NCI-H1417 (cell line): ENCODE measurements at regions not wholly inside any gene's neighbourhood (a gene's known extent, or its start where the extent isn't known, plus 50 kb on each side); places are given as distances from the start of the nearest gene placed in this dataset.
"Not testable (repeated sequence)": the region's sequence is repeated elsewhere in the genome, so short reads cannot be mapped to it uniquely, and the experiment has no call there.

Experiments
- DNase-seq, 3 experiments: peaks; one replicate each; lab custom pipeline; 2025; lab: John Stamatoyannopoulos, UW

DNA sequence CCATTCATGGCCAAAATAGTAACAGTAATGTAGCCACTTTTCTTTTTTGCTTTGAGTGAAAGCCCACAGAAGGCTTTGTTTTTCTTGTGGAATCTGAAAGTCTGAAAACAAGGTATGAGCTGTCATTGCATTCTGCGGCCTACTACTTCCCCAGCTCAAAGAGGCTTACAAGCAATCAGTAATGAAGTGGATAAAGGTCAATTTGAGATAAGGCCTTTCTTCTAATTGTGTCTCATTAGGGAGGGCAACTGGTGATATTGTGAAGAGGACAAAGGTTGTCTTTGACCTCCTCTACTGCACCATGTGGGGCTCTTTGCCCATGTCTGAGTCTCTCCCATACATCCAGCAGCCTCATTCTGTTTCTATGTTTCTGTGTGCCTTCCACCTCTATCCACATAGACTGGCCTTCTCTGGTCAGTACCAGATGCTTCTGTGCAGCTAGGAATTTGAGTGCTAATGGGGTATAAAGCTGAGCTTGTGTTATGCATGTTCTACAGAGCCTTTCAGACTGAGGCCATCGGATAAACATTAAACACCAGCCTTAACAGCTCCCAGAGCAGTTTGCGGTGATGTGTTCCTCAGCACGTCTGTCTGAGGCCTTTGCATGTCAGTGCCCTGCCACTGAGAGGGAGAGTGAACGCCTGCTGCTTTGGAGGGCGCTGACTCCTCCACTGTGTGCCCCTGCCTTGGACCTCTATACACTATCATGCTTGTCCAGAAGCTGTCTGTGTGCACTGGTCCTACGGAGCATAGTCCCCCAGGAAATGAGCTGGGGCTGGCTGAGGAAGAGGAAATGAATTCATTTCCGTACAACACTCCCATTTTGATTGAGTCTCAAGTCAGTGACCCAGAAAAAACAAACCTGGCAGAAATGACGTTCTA, 80.2 kb downstream of the SH2D1A start:
- peak in 1 of 3 experiments; percentile 14 for DNase-seq

GRCh38 chrX:124433186-124433585, 86.8 kb downstream of the SH2D1A start:
- DNase-seq, result no peak

DNA sequence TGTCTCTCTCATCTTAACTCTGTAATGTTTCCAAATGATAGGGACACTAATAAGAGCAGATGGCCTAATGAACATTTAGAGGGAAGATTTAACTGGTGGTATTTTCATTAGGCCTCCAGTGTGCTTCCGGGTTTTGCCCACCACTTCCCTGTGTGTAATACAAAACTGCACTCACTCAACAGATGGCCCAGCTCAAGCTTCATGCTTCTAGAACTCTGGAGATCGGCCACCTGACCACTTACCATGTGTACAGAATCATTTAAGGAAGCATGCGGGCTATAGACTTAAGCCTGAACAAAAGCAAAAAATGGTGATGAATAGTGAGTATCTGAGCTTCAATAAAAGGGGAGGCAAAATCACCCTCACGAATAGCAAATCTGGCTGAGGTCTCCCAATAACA, 89.3 kb downstream of the SH2D1A start:
- peak in 2 of 3 experiments; percentile 20 to 27 for DNase-seq

GRCh38 chrX:124440695-124441094, 94.3 kb downstream of the SH2D1A start:
- DNase-seq, result peak in 1 of 3 experiments; percentile 77

- no peak for DNase-seq
Measured at GRCh38 chrX:124441971-124442590, 95.7 kb downstream of the SH2D1A start.

DNA sequence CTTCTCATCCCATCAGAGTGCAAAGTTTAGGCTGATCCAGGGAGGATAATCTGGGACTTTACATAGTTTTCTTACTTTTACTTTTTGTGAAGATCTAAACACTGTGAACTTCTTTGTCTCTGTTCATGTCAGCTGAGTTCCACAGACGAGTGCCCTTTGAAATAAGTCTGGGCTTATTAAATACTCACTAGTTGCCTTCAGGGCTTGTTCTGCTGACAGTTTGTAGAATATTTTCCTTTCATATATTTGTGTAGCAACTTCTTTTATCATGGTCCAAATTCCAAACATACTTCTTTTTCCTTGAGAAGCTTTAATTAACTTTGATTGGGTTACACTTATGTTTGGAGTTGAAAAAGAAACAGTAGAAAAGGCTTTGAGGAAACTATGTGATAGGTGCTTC, 109.6 kb downstream of the SH2D1A start:
- DNase-seq, result no peak

- not testable (repeated sequence) for DNase-seq
Measured at GRCh38 chrX:124459851-124460250, 113.5 kb downstream of the SH2D1A start.

DNA sequence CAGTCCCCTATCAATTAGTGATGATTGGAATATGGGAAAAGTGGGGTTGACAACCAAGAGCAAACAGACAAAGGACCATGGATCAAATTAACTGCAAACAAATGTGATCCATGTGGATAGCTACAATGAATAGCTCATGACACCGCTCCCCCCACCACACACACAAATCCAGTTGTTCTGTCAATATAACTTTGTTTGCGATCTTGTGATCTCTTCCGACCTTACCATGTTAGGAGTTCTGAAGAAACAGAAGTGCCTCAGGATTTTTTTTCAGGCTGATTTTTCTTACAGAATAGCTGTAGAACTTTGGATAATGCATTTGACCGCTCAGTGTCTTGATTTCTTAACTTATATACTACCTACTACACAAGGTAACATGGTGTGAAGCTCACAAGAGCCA, 116.6 kb downstream of the SH2D1A start:
- DNase-seq, result peak in 1 of 3 experiments; percentile 23

DNA sequence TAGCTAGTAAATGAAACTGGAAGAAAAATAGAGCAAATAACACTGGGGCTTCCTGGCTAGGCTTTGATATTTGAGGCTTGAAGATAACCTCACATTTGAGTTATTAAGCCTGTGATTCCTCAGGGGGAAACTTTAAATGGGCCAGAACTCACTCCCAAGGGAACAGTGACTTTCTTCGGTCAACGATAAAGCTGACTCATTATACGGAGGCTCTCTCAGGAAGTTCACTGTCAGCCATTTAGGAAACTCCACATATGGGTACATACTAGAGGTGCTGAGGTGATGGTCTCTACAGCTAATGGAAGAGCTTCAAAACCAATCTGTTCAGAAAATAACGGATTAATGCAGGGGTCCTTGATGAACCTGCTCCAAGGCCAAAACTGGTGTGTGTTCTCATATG, 120.8 kb downstream of the SH2D1A start:
- DNase-seq, result no peak

DNA sequence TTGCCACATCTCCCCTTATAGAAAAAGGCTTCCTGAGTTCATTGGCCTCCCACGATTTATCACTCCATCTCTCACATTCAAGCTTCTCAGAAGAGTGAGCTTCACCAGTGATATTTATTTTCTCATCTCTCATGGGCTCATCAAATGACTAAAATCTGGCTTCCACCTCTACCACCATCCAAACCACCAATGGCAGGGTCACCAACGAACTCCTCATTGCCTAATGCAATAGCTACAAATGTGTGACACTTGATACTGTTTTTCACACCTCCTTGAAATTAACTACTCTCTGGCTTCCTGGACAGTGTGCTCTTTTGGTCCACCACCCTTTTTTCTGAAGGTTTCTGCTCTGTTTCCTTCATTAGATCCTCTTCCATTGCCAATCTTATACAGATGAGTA, 129.0 kb downstream of the SH2D1A start:
- DNase-seq, result no peak

DNA sequence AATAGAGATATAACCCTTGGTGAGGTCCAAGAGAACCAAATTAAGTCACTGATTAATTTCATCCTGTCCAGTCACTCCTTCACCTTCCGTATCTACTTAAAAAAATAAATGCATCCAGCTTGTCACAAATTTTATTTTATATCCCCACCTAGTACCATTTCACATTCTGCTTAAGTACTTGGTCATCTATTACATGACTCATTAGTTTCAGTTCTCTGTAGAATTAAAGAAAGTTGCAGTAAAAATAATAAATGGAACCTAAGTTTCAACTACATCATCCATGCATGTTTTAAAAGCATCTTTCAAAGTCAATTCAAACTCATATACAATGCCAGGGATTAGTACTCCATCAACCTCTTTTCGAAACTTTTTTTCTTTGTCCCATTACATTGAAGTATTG, 130.2 kb downstream of the SH2D1A start:
- DNase-seq, result no peak

- no peak for DNase-seq
Measured at GRCh38 chrX:124478046-124478445, 131.7 kb downstream of the SH2D1A start.

- DNase-seq, result no peak
Measured at GRCh38 chrX:124488412-124489161, 142.2 kb downstream of the SH2D1A start.

GRCh38 chrX:124493984-124494383, 147.6 kb downstream of the SH2D1A start:
- no peak for DNase-seq

DNA sequence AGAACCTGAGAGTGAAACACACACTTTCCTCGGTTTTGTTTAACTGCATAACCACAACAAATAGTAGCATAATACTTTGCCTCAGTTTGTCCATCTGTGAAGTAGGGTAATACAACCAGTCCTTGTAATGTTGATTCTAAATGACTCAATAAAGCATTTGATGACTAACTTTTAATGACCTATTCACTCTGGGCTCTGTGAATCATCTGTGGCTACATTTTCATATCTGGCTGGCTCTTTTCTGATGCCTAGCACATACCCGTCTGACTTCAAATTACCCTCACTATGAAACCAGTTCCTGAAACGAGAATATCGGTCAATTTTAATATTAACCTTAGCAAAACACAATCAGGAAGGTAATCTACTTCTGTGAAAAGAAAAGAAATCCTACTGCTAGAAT, 151.0 kb downstream of the SH2D1A start:
- DNase-seq, result no peak

DNA sequence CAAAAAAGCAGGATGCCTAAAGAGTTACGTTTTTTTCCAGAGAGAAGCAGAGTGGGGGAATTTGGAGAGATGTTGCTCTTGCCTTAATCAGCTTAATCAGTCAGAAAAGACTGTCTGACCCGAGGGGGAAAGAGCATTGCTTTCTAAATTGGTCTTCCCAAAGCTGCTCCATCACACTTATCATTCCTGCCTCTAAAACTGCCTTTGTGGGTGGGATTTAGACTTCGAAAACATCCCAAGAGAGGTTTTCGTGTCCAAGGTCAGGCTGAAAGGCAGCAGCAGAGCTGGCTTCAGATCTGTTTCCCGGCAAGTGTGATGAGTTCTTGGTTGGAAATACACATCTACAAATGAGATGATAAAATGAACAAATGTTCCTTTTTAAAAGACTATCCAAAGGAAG, 155.2 kb downstream of the SH2D1A start:
- no peak for DNase-seq

- DNase-seq, result no peak
Measured at GRCh38 chrX:124502166-124502565, 155.8 kb downstream of the SH2D1A start.

- no peak for DNase-seq
Measured at GRCh38 chrX:124502599-124502998, 156.2 kb downstream of the SH2D1A start.

DNA sequence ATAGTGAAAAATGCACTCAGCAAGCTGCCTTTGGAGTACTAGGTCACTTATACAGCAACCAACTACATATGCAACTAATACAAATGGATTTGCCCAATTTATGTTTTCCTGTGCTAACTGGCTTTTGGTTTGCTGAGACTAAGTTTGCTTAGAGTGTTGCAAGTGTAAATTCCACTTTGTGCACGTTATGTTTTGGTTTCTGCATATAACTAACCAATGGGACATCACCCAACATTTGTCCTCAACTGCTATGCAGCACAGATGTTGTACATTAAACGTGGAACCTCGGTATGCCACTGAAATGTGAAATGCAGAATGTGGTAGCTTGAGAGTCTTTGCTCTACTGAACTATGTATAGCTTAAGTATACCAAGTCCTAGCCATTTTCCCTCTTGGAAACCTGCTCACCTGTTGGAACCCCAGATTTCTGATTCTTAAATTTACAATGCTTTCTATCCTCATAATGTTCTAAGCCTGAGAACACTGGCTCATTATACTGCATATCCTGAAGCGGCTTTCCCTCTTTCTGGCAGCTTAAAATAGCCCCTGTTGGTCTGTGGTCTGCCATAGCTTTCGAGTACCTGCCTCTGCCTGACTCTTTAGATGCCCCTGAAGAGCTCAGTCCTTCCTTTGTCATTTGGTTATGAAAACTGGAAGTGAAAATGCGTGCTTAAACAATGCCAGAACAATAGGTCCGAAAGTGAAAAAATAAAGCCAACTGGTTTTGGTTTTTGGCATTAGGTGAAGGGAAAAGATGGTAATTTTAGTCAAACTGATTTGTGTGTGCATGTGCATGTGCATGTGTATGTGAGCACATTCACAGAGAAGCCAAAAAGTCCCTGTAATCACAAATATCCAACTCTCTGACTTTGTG, 158.0 kb downstream of the SH2D1A start:
- DNase-seq, result no peak

- DNase-seq, result peak in 1 of 3 experiments; percentile 15
Measured at GRCh38 chrX:124506066-124506465, 159.7 kb downstream of the SH2D1A start.

- DNase-seq, result no peak
Measured at GRCh38 chrX:124507246-124507645, 160.9 kb downstream of the SH2D1A start.

DNA sequence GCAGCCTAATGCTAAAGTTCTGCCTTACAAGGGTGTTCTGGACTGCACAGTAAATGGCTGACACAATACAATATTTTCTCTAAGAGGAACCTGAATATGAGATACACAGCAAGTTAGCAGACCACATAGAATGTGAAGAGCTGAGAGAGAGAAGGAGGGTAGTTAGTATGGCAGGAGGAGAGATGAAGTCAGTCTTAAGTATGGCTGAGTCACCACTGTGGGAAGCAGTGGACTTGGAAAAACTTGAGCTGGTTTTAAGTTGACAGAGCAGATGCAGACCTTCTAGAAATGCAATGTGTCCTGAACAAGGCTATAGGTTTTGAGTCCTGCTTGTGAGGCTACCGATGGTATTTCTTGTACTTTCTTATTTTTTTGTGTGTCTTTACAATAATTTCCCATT, 172.5 kb downstream of the SH2D1A start:
- no peak for DNase-seq
